ENCODE measurements at regions not wholly inside any gene's neighbourhood (a gene's known extent, or its start where the extent isn't known, plus 50 kb on each side); places are given as distances from the start of the nearest gene placed in this dataset.

- TF ChIP-seq CTCF (conservative IDR thresholded peaks at IDR 0.05; ENCODE audit: low read depth, low read length) (no peak), EZH2 (IDR thresholded peaks at IDR 0.05; ENCODE audit: borderline replicate concordance, low read depth, low read length, poor library complexity, severe bottlenecking) (no peak)
These were observed 89.3 kb downstream of the FASLG start for GRCh38 chr1:172748201-172748600.
